ENCODE measurements at regions not wholly inside any gene's neighbourhood (a gene's known extent, or its start where the extent isn't known, plus 50 kb on each side); places are given as distances from the start of the nearest gene placed in this dataset.

GRCh38 chr16:86651013-86651627 lies 72.8 kb downstream of the FOXL1 start:
- no peak overlapping the region for H3K4me3 ChIP-seq
- 96% methylated on average over 9 of the region's 9 CpGs for WGBS (ENCODE audit: low lambda C conversion rate, missing lambda C conversion rate)

GRCh38 chr16:86651823-86652222 lies 73.5 kb downstream of the FOXL1 start:
- Histone ChIP-seq H3K27ac (no peak overlapping the region), H4K20me1 (ENCODE audit: insufficient read depth, poor library complexity, severe bottlenecking) (no peaks in the 10 kb centered on the region), H3K4me1 (ENCODE audit: insufficient read depth) (no peaks in the 10 kb centered on the region), H3K9me3 (ENCODE audit: low read depth) (no peaks in the 10 kb centered on the region), H3K36me3 (replicated peaks; ENCODE audit: insufficient read depth, low read depth) (no peaks in the 10 kb centered on the region), H3K4me3 (no peak overlapping the region), H2AFZ (no peak overlapping the region), H3K4me2 (no peak overlapping the region), H3K9me2 (replicated peaks; ENCODE audit: insufficient read depth) (no peaks in the 10 kb centered on the region), H3K27me3 (no peaks in the 10 kb centered on the region), H3K79me2 (no peaks in the 10 kb centered on the region)
- DNase-seq (ENCODE audit: low spot score) = no peak
- TF ChIP-seq EZH2 (IDR thresholded peaks at IDR 0.05; ENCODE audit: borderline replicate concordance) (no peak), CTCF (IDR thresholded peaks at IDR 0.05; ENCODE audit: poor library complexity) (no peak), EZH2phosphoT487 (IDR thresholded peaks at IDR 0.05; ENCODE audit: low read depth, severe bottlenecking, unreplicated experiment) (no peak)
- WGBS (ENCODE audit: low lambda C conversion rate, missing lambda C conversion rate) = 53% methylated on average over 6 of the region's 6 CpGs

More at GRCh38 chr16:86651013-86651627, 72.8 kb downstream of the FOXL1 start:
- H3K9me2 ChIP-seq (replicated peaks; ENCODE audit: insufficient read depth) = no peaks in the 10 kb centered on the region
- H3K4me1 ChIP-seq (ENCODE audit: insufficient read depth) = no peaks in the 10 kb centered on the region
- no peaks in the 10 kb centered on the region for H3K36me3 ChIP-seq (replicated peaks; ENCODE audit: insufficient read depth, low read depth)
- H4K20me1 ChIP-seq (ENCODE audit: insufficient read depth, poor library complexity, severe bottlenecking) = no peaks in the 10 kb centered on the region
- no peak overlapping the region for H3K27ac ChIP-seq
- H3K4me2 ChIP-seq = no peak overlapping the region
- H3K27me3 ChIP-seq = no peaks in the 10 kb centered on the region
- no peaks in the 10 kb centered on the region for H3K79me2 ChIP-seq
- TF ChIP-seq EZH2phosphoT487 (IDR thresholded peaks at IDR 0.05; ENCODE audit: low read depth, severe bottlenecking, unreplicated experiment) (no peak), CTCF (IDR thresholded peaks at IDR 0.05; ENCODE audit: poor library complexity) (no peak), EZH2 (IDR thresholded peaks at IDR 0.05; ENCODE audit: borderline replicate concordance) (no peak)
- H2AFZ ChIP-seq = no peak overlapping the region
- no peak for DNase-seq (ENCODE audit: low spot score)
- no peaks in the 10 kb centered on the region for H3K9me3 ChIP-seq (ENCODE audit: low read depth)

GRCh38 chr16:86653285-86654006 lies 75.1 kb downstream of the FOXL1 start:
- Histone ChIP-seq H3K4me2 (no peak overlapping the region), H3K79me2 (no peaks in the 10 kb centered on the region), H3K27ac (no peak overlapping the region), H3K36me3 (replicated peaks; ENCODE audit: insufficient read depth, low read depth) (no peaks in the 10 kb centered on the region), H3K9me2 (replicated peaks; ENCODE audit: insufficient read depth) (no peaks in the 10 kb centered on the region), H3K27me3 (no peaks in the 10 kb centered on the region), H3K4me3 (no peak overlapping the region), H3K4me1 (ENCODE audit: insufficient read depth) (no peaks in the 10 kb centered on the region), H2AFZ (no peak overlapping the region), H4K20me1 (ENCODE audit: insufficient read depth, poor library complexity, severe bottlenecking) (no peaks in the 10 kb centered on the region), H3K9me3 (ENCODE audit: low read depth) (no peaks in the 10 kb centered on the region)
- no peak for TF ChIP-seq CTCF (IDR thresholded peaks at IDR 0.05; ENCODE audit: poor library complexity)
- TF ChIP-seq EZH2phosphoT487 (IDR thresholded peaks at IDR 0.05; ENCODE audit: low read depth, severe bottlenecking, unreplicated experiment) = no peak
- no peak for TF ChIP-seq EZH2 (IDR thresholded peaks at IDR 0.05; ENCODE audit: borderline replicate concordance)
- no peak for DNase-seq (ENCODE audit: low spot score)
- 84% methylated on average over 13 of the region's 13 CpGs for WGBS (ENCODE audit: low lambda C conversion rate, missing lambda C conversion rate)

Data from hepatocyte (in vitro differentiated cells).